Brain microvascular endothelial cell (primary cell): ENCODE measurements at regions not wholly inside any gene's neighbourhood (a gene's known extent, or its start where the extent isn't known, plus 50 kb on each side); places are given as distances from the start of the nearest gene placed in this dataset.

Experiments used
- DNase-seq: peaks from one replicate; pipeline ENCODE4 v3.0.0-alpha.2; 2020
- H3K27ac ChIP-seq: fragments of 250-450 bp; sonication (Bioruptor Pico); 2 replicates; pipeline ENCODE4 v1.5.1; 2020; ENCODE audit warnings: mild to moderate bottlenecking, moderate library complexity
- H3K27me3 ChIP-seq: fragments of 250-450 bp; sonication (Bioruptor Pico); replicated peaks from 2 replicates; pipeline ENCODE4 v1.5.1; 2020; ENCODE audit warnings: mild to moderate bottlenecking
- H3K36me3 ChIP-seq: fragments of 250-450 bp; sonication (Bioruptor Pico); replicated peaks from 2 replicates; pipeline ENCODE4 v1.5.1; 2020; ENCODE audit warnings: mild to moderate bottlenecking
- H3K4me3 ChIP-seq: 2 replicates; pipeline ENCODE4 v1.5.1; 2011; ENCODE audit warnings: low read depth, mild to moderate bottlenecking, control low read depth, low read length, moderate library complexity
- in situ Hi-C: cut with HindIII; loops from 2 replicates; pipeline ENCODE4 v1.10.0; 2017; ENCODE audit warnings: low sequenced_read_pairs, low pct_ligation_motif_present
- TF ChIP-seq, protein P1 (sequence below): IDR thresholded peaks from 2 replicates; pipeline ENCODE4 v1.5.1; 2011; ENCODE audit warnings: low read depth, mild to moderate bottlenecking, moderate library complexity, low read length, control low read depth, inconsistent platforms; ENCODE audit errors: missing control alignments

DNA sequence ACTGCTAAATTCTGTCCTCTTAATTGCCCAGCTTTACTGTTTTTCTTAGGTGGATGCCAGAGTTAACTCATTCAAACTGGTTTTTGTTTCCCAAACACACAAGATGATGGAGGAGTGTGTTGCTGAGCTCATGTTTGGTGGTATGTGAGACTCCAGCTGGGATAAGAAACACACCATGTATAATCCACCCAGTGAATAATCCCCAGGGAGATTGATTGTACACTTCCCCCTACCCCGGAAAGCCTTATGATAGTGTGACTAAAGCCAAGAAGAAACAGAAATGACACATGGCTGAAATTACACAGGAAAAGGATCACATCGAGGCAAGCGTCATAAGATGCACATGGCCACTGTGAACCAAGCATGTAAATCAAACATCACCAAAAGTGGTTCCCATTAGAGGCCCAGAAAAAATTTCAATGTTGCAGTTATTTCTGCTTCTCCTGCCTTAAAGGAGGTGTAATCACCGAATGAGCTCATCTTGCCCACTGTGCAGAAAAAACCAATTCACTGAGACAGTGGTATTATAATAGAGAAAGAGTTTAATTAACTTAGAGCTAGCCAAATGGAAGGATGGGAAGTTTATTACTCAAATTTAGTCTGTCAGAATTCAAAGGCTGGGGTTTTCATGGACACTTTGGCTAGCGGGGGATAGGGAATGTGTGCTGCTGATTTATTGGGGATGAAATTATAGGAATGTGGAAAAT is 56.7 kb upstream of the MAGI1 start:
- no peak overlapping the region for H3K27ac ChIP-seq
- H3K36me3 ChIP-seq, result no peaks in the 10 kb centered on the region
- in situ Hi-C loops, result no loop called here
- peak; percentile 39 for DNase-seq
- TF ChIP-seq, protein P1, sequence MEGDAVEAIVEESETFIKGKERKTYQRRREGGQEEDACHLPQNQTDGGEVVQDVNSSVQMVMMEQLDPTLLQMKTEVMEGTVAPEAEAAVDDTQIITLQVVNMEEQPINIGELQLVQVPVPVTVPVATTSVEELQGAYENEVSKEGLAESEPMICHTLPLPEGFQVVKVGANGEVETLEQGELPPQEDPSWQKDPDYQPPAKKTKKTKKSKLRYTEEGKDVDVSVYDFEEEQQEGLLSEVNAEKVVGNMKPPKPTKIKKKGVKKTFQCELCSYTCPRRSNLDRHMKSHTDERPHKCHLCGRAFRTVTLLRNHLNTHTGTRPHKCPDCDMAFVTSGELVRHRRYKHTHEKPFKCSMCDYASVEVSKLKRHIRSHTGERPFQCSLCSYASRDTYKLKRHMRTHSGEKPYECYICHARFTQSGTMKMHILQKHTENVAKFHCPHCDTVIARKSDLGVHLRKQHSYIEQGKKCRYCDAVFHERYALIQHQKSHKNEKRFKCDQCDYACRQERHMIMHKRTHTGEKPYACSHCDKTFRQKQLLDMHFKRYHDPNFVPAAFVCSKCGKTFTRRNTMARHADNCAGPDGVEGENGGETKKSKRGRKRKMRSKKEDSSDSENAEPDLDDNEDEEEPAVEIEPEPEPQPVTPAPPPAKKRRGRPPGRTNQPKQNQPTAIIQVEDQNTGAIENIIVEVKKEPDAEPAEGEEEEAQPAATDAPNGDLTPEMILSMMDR, result no peak
- no peak overlapping the region for H3K4me3 ChIP-seq
- no peaks in the 10 kb centered on the region for H3K27me3 ChIP-seq

DNA sequence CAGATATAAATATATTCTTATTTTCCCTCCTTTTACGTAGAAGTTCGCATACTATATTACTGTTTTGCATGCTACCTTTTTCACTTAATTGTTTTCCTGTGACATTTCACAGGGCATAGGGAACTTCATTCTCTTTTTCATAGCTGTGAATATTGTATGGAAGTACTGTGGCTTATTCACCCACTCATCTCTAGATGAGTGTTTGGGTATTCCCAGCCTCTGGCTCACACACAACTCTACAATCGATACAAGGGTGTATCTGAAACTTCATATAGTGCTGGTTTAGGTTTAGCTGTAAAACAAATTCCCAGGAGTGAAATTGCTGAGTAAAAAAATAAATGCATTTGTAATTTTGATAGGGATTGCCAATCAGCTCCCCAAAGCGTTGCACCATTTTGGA is 55.3 kb upstream of the MAGI1 start:
- DNase-seq, result no peak
- Histone ChIP-seq H3K27ac (no peak overlapping the region), H3K27me3 (no peaks in the 10 kb centered on the region), H3K4me3 (no peak overlapping the region), H3K36me3 (no peaks in the 10 kb centered on the region)
- in situ Hi-C loops, result no loop called here
- TF ChIP-seq, protein P1, result no peak

DNA sequence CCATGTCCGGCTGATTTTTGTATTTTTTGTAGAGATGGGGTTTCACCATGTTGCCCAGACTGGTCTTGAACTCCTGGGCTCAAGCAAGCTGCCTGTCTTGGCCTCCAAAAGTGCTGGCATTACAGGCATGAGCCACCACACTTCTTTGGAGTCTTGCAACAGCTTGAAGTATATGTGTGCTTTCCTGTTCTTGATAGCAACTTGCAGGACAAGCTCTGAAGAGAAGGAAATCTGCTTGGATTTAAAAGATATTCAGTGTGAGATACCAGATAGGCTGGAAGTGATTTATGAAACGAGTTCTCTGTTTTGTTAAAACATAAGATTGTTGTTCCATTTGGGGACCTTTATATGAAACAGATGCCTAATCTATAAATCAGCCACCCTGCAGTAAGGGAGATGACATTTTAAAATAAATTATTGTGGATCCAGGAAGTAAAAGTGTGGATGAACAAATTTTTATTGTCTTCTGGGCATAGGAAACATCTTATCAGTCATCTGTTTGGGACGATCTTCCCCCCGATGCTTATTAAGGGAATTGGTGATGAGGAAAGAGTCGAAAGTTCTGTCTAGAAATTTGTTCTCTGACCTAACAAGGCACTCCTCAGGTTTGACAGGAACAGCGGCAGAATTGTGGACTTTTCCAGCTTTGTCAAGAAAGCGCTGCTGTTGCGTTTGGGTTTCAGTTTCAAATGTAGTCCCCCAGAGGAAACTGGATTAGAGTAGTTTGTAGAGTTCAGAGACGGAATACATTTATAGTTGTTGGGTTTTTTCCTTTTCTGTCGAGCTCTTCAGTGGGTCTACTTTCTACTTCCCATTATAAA is 53.7 kb upstream of the MAGI1 start:
- no peaks in the 10 kb centered on the region for H3K36me3 ChIP-seq
- H3K27ac ChIP-seq, result no peak overlapping the region
- no peaks in the 10 kb centered on the region for H3K27me3 ChIP-seq
- H3K4me3 ChIP-seq, result no peak overlapping the region
- in situ Hi-C loops, result no loop called here
- DNase-seq, result no peak
- TF ChIP-seq, protein P1, result no peak
